HL-60 (cell line): ENCODE measurements at regions not wholly inside any gene's neighbourhood (a gene's known extent, or its start where the extent isn't known, plus 50 kb on each side); places are given as distances from the start of the nearest gene placed in this dataset.

ENCODE experiments used
- POLR2AphosphoS5 ChIP-seq: IDR thresholded peaks from 2 replicates; pipeline ENCODE4 v1.6.1; 2012; ENCODE audit warnings: low read depth
- TF ChIP-seq, protein P1 (sequence below): IDR thresholded peaks from one replicate; pipeline ENCODE4 v1.5.1; 2011; ENCODE audit warnings: low read length, control low read depth, inconsistent platforms; ENCODE audit not compliant: insufficient read depth

DNA sequence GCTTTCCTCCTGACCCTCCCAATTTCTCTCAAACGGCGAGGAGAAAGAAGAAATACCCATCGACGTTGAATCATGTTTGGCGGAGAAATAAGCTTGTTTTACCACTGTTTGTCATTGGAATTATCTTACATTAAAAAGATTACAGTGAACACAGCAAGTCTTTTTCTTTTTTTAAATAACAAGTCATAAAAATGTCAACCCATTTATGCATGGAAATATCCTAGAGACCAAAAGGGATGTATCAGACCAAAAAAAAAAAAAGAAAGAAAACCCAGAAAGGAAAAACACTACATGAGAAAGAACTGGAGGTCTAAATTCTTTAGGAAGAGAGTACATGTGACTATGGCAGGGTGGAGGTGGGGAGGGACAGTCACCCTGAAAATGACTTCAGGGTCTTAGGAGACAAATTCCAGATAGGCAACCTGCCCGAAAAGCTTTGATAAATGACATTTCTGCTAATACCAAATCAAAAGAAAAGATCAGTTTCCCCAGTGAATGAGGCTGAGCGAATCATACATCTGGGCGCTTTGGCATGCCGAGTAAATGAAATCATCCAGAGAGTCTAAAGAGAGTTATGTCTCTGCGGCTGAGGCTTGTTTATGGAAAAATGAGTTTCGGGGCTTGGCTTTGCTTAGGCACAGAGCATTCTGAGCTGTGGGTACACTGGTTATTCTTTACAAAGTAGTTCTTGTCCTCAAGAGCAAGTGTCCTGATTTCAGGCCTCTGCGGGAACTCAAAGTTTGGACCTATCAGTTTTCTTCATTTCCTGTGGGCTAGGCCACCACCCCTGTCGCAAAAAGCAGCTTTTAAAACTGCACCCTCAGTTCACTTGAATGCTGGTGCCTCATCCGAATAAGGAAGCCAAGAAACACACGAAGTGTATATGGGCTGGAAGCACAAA, 110.1 kb upstream of the TGFBR2 start:
- TF ChIP-seq, protein P1, sequence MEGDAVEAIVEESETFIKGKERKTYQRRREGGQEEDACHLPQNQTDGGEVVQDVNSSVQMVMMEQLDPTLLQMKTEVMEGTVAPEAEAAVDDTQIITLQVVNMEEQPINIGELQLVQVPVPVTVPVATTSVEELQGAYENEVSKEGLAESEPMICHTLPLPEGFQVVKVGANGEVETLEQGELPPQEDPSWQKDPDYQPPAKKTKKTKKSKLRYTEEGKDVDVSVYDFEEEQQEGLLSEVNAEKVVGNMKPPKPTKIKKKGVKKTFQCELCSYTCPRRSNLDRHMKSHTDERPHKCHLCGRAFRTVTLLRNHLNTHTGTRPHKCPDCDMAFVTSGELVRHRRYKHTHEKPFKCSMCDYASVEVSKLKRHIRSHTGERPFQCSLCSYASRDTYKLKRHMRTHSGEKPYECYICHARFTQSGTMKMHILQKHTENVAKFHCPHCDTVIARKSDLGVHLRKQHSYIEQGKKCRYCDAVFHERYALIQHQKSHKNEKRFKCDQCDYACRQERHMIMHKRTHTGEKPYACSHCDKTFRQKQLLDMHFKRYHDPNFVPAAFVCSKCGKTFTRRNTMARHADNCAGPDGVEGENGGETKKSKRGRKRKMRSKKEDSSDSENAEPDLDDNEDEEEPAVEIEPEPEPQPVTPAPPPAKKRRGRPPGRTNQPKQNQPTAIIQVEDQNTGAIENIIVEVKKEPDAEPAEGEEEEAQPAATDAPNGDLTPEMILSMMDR = no peak
- no peak for TF ChIP-seq POLR2AphosphoS5
